ENCODE measurements at regions not wholly inside any gene's neighbourhood (a gene's known extent, or its start where the extent isn't known, plus 50 kb on each side); places are given as distances from the start of the nearest gene placed in this dataset.

DNA sequence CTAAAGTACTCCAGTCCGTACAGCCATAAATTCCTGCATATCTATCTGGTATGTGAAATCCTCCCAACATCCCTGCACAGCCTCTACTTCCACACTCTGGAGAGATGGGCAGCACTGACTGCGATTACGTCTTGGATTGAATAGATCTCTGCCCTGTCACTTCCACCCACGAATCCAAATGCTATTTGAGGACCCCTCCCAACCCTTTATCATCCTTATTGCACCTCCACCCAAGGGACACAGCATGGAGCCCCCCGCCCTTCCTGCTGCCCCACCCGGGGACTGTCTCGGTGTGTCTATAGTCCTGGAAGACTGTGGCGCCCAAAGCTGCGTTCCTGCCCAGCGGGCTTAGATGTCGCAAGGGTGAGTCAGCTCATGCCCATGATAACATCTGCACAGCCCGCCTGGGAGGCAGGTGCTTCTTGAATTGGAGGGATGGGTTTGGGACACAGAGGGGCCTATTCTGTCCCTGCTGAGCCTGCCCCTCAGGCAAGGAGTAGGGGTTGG is 105.7 kb upstream of the HAND1 start:
- no peak overlapping the region for H3K4me3 ChIP-seq (ENCODE audit: control insufficient read depth, low read depth, low read length)
- no peak for DNase-seq (ENCODE audit: low read depth)
- TF ChIP-seq, protein P1, sequence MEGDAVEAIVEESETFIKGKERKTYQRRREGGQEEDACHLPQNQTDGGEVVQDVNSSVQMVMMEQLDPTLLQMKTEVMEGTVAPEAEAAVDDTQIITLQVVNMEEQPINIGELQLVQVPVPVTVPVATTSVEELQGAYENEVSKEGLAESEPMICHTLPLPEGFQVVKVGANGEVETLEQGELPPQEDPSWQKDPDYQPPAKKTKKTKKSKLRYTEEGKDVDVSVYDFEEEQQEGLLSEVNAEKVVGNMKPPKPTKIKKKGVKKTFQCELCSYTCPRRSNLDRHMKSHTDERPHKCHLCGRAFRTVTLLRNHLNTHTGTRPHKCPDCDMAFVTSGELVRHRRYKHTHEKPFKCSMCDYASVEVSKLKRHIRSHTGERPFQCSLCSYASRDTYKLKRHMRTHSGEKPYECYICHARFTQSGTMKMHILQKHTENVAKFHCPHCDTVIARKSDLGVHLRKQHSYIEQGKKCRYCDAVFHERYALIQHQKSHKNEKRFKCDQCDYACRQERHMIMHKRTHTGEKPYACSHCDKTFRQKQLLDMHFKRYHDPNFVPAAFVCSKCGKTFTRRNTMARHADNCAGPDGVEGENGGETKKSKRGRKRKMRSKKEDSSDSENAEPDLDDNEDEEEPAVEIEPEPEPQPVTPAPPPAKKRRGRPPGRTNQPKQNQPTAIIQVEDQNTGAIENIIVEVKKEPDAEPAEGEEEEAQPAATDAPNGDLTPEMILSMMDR (conservative IDR thresholded peaks at IDR 0.05; ENCODE audit: control insufficient read depth, insufficient read depth, low read depth, low read length) = no peak

DNA sequence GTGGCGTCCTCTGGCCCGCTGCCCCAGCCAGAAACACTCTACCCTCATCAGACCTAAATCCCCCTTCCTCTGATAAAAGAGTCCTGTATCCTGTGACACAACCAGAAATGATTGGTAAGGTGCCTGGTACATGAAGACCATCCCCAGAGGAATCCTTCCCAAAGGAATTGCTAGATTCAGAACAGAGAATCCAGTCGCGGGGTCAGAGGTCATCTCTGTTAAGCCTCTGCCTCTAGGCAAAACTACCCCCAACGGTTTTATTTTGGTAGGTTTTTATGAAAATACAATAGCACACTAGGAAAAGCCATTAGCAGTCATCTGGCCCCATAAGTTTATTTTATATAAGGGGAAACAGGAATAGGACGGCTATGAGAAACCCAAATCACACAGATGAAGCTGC is 102.4 kb upstream of the HAND1 start:
- TF ChIP-seq, protein P1 (conservative IDR thresholded peaks at IDR 0.05; ENCODE audit: control insufficient read depth, insufficient read depth, low read depth, low read length) = no peak
- DNase-seq (ENCODE audit: low read depth) = no peak
- H3K4me3 ChIP-seq (ENCODE audit: control insufficient read depth, low read depth, low read length) = no peak overlapping the region

DNA sequence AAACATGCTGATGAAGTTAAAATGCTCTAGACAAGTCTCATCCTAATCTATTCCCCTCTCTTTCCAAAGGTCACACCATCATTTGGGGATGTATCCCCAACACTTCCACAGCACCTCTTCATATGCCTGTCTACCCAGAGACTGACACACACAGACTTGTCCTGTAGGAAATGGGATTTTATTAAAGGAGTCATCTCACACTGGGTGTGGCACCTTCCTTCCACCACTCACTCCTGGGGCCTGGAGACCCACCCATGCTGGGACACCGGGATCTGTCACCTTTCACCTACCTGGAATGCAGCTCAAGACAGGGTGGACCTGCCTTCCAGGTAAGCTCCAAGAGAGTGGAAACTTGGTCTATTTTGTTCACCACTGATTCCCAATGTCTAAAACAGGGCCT is 99.4 kb upstream of the HAND1 start:
- no peak overlapping the region for H3K4me3 ChIP-seq (ENCODE audit: control insufficient read depth, low read depth, low read length)
- TF ChIP-seq, protein P1 (conservative IDR thresholded peaks at IDR 0.05; ENCODE audit: control insufficient read depth, insufficient read depth, low read depth, low read length) = no peak
- DNase-seq (ENCODE audit: low read depth) = no peak

DNA sequence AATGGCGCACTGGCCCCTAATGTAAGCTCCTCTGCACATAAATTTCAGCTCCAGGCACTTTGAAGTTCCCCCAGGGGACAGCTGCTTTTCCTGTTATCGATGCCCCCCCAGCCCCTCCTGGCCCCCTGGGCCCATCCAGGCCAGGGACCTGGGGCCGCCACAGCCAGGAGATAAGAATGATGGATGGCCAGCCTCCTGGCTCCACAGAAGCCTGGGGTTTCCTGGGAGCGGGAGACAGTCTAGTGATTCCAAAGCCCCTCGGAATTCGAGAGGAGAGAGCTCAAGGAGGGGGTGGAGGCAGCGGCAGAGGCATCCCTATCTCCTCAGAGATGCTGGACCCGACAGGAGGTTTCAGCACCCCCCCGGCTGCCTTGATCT is 98.4 kb upstream of the HAND1 start:
- H3K4me3 ChIP-seq (ENCODE audit: control insufficient read depth, low read depth, low read length) = no peak overlapping the region
- TF ChIP-seq, protein P1 (conservative IDR thresholded peaks at IDR 0.05; ENCODE audit: control insufficient read depth, insufficient read depth, low read depth, low read length) = no peak
- no peak for DNase-seq (ENCODE audit: low read depth)

- H3K4me3 ChIP-seq (ENCODE audit: control insufficient read depth, low read depth, low read length) = no peak overlapping the region
- no peak for DNase-seq (ENCODE audit: low read depth)
- TF ChIP-seq, protein P1 (conservative IDR thresholded peaks at IDR 0.05; ENCODE audit: control insufficient read depth, insufficient read depth, low read depth, low read length) = peak; percentile 5
Observed at GRCh38 chr5:154575546-154576428, 97.8 kb upstream of the HAND1 start.

DNA sequence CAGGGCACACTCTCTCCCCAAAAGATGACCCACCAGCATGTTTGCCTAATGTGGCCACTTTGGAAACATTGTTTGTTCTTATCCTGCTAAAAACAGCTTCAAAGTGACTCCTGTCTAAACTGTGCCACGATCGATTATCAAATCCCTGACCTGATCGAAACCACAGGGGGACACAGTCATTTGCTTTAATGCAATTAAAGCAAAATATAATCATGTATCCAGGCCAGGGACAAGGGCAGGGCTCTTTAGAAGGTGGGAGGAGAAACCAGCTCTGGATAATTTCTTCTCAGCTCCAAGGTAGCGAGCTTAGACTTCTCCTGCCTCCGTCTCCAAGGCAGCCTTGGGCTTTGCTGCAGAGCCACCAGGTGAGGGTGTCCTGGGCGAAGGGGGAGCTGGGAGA is 95.0 kb upstream of the HAND1 start:
- no peak overlapping the region for H3K4me3 ChIP-seq (ENCODE audit: control insufficient read depth, low read depth, low read length)
- DNase-seq (ENCODE audit: low read depth) = no peak
- TF ChIP-seq, protein P1 (conservative IDR thresholded peaks at IDR 0.05; ENCODE audit: control insufficient read depth, insufficient read depth, low read depth, low read length) = no peak
